K562 (cell line): ENCODE measurements at regions not wholly inside any gene's neighbourhood (a gene's known extent, or its start where the extent isn't known, plus 50 kb on each side); places are given as distances from the start of the nearest gene placed in this dataset.

Source experiments
- CCAR2 ChIP-seq: fragments of 200-400 bp; formaldehyde crosslinking; IDR thresholded peaks from 2 replicates; pipeline ENCODE4 v1.6.1; 2017; ENCODE audit warnings: mild to moderate bottlenecking, low read depth, low read length
- ETS2 ChIP-seq: IDR thresholded peaks from 2 replicates; pipeline ENCODE4 v1.6.1; 2016; ENCODE audit warnings: borderline replicate concordance, missing genetic modification characterization, mild to moderate bottlenecking, moderate library complexity, missing compliant biosample characterization; ENCODE audit not compliant: poor library complexity, severe bottlenecking
- MXI1 ChIP-seq: IDR thresholded peaks from 2 replicates; pipeline ENCODE4 v1.6.1; 2011; ENCODE audit warnings: low read depth, mild to moderate bottlenecking, improper control_type of control experiment, low read length
- RBM14 ChIP-seq: fragments of 200-400 bp; formaldehyde crosslinking; IDR thresholded peaks from 2 replicates; pipeline ENCODE4 v1.6.1; 2018; ENCODE audit warnings: low read depth, mild to moderate bottlenecking, low read length, moderate library complexity, borderline replicate concordance; ENCODE audit not compliant: insufficient read depth
- ZNF589 ChIP-seq: fragments of 200-800 bp; sonication (Bioruptor generic); IDR thresholded peaks from 2 replicates; pipeline ENCODE4 v1.6.1; 2016; ENCODE audit warnings: low read depth, missing genetic modification characterization, missing compliant biosample characterization
- ZNF668 ChIP-seq: fragments of 250-450 bp; sonication (Bioruptor Pico); IDR thresholded peaks from 2 replicates; pipeline ENCODE4 v1.8.0; 2022; ENCODE audit warnings: mild to moderate bottlenecking, inconsistent platforms
- TF ChIP-seq, protein P1 (sequence below), 2 experiments: fragments of 450-650 bp; IDR thresholded peaks; 2 replicates each; pipeline ENCODE4 v1.6.1; 2016; ENCODE audit warnings: mild to moderate bottlenecking in 2 of 2, borderline replicate concordance in 1 of 2, low read depth in 1 of 2, moderate library complexity in 1 of 2
- TF ChIP-seq, protein P2 (sequence below), 2 experiments: fragments of 450-650 bp; conservative IDR thresholded peaks; 2 replicates each; pipeline ENCODE4 v1.6.1; 2017; ENCODE audit warnings: mild to moderate bottlenecking in 2 of 2, moderate library complexity in 2 of 2

DNA sequence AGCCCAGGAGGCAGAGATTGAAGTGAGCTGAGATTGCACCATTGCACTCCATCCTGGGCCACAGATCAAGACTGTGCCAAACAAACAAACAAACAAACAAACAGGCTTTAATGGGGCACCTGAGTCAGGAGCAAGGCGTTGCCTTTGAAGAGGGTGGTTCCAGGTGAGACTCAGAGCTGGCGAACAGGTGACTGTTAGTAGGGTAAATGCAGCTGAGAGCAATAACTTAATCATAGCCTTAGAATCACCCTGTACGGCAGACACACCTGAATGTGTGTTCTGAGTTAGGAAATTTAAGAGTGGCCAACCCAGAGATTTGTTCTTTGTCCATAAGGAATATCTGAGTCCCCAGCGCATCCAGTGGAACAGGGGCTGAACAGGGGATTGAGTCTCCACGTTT lies 440.4 kb downstream of the RPS6KC1 start (continued):
- TF ChIP-seq, protein P1, sequence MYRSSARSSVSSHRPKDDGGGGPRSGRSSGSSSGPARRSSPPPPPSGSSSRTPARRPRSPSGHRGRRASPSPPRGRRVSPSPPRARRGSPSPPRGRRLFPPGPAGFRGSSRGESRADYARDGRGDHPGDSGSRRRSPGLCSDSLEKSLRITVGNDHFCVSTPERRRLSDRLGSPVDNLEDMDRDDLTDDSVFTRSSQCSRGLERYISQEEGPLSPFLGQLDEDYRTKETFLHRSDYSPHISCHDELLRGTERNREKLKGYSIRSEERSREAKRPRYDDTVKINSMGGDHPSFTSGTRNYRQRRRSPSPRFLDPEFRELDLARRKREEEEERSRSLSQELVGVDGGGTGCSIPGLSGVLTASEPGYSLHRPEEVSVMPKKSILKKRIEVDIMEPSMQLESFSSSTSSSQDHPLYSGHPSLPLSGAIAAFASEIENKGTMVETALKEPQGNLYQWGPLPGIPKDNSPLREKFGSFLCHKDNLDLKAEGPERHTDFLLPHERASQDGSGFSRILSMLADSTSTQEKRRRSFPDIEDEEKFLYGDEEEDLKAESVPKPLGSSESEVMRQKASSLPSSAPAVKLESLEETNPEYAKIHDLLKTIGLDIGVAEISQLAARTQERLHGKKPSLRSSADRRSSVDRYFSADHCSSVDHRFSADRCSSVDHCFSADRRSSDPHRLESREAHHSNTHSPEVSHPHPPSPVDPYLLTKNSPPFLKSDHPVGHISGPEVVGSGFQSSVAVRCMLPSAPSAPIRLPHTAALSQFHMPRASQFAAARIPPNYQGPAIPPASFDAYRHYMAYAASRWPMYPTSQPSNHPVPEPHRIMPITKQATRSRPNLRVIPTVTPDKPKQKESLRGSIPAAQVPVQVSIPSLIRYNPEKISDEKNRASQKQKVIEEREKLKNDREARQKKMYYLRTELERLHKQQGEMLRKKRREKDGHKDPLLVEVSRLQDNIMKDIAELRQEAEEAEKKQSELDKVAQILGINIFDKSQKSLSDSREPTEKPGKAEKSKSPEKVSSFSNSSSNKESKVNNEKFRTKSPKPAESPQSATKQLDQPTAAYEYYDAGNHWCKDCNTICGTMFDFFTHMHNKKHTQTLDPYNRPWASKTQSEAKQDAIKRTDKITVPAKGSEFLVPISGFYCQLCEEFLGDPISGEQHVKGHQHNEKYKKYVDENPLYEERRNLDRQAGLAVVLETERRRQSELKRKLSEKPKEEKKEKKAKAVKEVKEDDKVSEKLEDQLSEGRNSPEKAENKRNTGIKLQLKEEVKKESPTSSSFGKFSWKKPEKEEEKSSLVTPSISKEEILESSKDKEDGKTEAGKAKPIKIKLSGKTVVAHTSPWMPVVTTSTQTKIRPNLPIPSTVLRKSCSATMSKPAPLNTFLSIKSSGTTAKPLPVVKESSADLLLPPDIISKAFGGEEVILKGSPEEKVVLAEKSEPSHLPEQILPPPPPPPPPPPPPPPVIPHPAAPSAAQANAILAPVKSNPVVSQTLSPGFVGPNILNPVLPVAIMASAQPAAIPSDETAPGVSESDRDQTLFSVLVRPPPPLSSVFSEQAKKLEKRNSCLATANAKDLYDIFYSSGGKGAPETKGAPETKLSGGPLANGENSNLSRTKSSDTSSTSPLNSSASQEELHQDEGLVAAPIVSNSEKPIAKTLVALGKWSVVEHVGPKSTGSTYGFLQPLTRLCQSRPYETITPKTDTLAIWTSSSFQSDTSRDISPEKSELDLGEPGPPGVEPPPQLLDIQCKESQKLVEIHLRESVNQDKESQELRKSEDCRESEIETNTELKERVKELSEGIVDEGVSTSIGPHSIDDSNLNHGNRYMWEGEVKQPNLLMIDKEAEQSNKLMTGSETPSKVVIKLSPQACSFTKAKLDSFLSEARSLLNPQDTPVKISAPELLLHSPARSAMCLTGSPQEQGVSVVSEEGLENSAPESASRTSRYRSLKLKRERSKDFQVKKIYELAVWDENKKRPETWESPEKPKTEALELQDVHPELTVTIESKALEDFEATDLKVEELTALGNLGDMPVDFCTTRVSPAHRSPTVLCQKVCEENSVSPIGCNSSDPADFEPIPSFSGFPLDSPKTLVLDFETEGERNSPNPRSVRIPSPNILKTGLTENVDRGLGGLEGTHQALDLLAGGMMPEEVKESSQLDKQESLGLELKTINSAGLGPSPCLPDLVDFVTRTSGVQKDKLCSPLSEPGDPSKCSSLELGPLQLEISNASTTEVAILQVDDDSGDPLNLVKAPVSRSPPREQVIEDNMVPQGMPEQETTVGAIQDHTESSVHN (IDR thresholded peaks at IDR 0.05; ENCODE audit: borderline replicate concordance in 1 of 2, low read depth in 1 of 2) = no peak
- TF ChIP-seq MXI1 (no peak), ZNF589 (no peak), RBM14 (no peak), ZNF668 (CRISPR knock-in tag) (no peak), CCAR2 (no peak), ETS2 (tag) (no peak)
- TF ChIP-seq, protein P2, sequence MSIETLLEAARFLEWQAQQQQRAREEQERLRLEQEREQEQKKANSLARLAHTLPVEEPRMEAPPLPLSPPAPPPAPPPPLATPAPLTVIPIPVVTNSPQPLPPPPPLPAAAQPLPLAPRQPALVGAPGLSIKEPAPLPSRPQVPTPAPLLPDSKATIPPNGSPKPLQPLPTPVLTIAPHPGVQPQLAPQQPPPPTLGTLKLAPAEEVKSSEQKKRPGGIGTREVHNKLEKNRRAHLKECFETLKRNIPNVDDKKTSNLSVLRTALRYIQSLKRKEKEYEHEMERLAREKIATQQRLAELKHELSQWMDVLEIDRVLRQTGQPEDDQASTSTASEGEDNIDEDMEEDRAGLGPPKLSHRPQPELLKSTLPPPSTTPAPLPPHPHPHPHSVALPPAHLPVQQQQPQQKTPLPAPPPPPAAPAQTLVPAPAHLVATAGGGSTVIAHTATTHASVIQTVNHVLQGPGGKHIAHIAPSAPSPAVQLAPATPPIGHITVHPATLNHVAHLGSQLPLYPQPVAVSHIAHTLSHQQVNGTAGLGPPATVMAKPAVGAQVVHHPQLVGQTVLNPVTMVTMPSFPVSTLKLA (conservative IDR thresholded peaks at IDR 0.05) = no peak
